ENCODE measurements at regions not wholly inside any gene's neighbourhood (a gene's known extent, or its start where the extent isn't known, plus 50 kb on each side); places are given as distances from the start of the nearest gene placed in this dataset.

GRCh38 chr2:40975151-40975550 is 523.3 kb upstream of the SLC8A1 start:
- TF ChIP-seq POLR2AphosphoS5 (IDR thresholded peaks at IDR 0.05) (no peak), POLR2A (IDR thresholded peaks at IDR 0.05) (no peak)
- TF ChIP-seq, protein P1, sequence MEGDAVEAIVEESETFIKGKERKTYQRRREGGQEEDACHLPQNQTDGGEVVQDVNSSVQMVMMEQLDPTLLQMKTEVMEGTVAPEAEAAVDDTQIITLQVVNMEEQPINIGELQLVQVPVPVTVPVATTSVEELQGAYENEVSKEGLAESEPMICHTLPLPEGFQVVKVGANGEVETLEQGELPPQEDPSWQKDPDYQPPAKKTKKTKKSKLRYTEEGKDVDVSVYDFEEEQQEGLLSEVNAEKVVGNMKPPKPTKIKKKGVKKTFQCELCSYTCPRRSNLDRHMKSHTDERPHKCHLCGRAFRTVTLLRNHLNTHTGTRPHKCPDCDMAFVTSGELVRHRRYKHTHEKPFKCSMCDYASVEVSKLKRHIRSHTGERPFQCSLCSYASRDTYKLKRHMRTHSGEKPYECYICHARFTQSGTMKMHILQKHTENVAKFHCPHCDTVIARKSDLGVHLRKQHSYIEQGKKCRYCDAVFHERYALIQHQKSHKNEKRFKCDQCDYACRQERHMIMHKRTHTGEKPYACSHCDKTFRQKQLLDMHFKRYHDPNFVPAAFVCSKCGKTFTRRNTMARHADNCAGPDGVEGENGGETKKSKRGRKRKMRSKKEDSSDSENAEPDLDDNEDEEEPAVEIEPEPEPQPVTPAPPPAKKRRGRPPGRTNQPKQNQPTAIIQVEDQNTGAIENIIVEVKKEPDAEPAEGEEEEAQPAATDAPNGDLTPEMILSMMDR (IDR thresholded peaks at IDR 0.05), result no peak

All from sigmoid colon (tissue), 4 donors.